AG04450 (cell line): ENCODE measurements at regions not wholly inside any gene's neighbourhood (a gene's known extent, or its start where the extent isn't known, plus 50 kb on each side); places are given as distances from the start of the nearest gene placed in this dataset.

ENCODE experiments used
- CTCF ChIA-PET: fragments of 300-600, 350-600 bp; formaldehyde crosslinking; extraction: SDS; loops from one replicate; lab custom pipeline; 2022; ENCODE audit warnings: antibody characterized with exemption, inconsistent platforms; lab: Charles Lee
- POLR2A ChIA-PET: fragments of 350-600 bp; formaldehyde crosslinking; extraction: SDS; loops from one replicate; lab custom pipeline; 2021; ENCODE audit warnings: antibody characterized with exemption, inconsistent platforms; lab: Yijun Ruan, JAX
- DNase-seq: peaks from one replicate; pipeline ENCODE4 v3.0.0-alpha.2; 2011; ENCODE audit warnings: low read depth, low spot score
- H3K27ac ChIP-seq: one replicate; pipeline ENCODE4 v1.5.1; 2012; ENCODE audit warnings: low read depth, low read length, control low read depth
- H3K27me3 ChIP-seq: one replicate; pipeline ENCODE4 v1.6.0; 2012; ENCODE audit warnings: low read length; ENCODE audit not compliant: control insufficient read depth, insufficient read depth
- H3K4me3 ChIP-seq: 2 replicates; pipeline ENCODE4 v1.5.1; 2011; ENCODE audit warnings: mild to moderate bottlenecking, low read depth, low read length, control low read depth
- H3K9me3 ChIP-seq: 2 replicates; pipeline ENCODE4 v1.5.1; 2012; ENCODE audit warnings: low read length; ENCODE audit not compliant: control insufficient read depth, insufficient read depth
- TF ChIP-seq, protein P1 (sequence below): IDR thresholded peaks from 2 replicates; pipeline ENCODE4 v1.5.1; 2011; ENCODE audit warnings: low read depth, low read length, control low read depth, inconsistent platforms

- no peak for DNase-seq
- TF ChIP-seq, protein P1, sequence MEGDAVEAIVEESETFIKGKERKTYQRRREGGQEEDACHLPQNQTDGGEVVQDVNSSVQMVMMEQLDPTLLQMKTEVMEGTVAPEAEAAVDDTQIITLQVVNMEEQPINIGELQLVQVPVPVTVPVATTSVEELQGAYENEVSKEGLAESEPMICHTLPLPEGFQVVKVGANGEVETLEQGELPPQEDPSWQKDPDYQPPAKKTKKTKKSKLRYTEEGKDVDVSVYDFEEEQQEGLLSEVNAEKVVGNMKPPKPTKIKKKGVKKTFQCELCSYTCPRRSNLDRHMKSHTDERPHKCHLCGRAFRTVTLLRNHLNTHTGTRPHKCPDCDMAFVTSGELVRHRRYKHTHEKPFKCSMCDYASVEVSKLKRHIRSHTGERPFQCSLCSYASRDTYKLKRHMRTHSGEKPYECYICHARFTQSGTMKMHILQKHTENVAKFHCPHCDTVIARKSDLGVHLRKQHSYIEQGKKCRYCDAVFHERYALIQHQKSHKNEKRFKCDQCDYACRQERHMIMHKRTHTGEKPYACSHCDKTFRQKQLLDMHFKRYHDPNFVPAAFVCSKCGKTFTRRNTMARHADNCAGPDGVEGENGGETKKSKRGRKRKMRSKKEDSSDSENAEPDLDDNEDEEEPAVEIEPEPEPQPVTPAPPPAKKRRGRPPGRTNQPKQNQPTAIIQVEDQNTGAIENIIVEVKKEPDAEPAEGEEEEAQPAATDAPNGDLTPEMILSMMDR, result no peak
- ChIA-PET CTCF (no interaction called here), POLR2A (no interaction called here)
- Histone ChIP-seq H3K4me3 (no peak overlapping the region), H3K27me3 (no peaks in the 10 kb centered on the region), H3K27ac (no peak overlapping the region), H3K9me3 (peaks cover 14% of the 10 kb centered on the region)
Measured at GRCh38 chr2:208570851-208571763, 164.5 kb downstream of the PTH2R start.

GRCh38 chr2:208571764-208572131, 165.2 kb downstream of the PTH2R start:
- Histone ChIP-seq H3K27ac (no peak overlapping the region), H3K9me3 (peaks cover 14% of the 10 kb centered on the region), H3K27me3 (no peaks in the 10 kb centered on the region), H3K4me3 (no peak overlapping the region)
- ChIA-PET CTCF (no interaction called here), POLR2A (no interaction called here)
- TF ChIP-seq, protein P1, result no peak
- DNase-seq, result no peak

DNA sequence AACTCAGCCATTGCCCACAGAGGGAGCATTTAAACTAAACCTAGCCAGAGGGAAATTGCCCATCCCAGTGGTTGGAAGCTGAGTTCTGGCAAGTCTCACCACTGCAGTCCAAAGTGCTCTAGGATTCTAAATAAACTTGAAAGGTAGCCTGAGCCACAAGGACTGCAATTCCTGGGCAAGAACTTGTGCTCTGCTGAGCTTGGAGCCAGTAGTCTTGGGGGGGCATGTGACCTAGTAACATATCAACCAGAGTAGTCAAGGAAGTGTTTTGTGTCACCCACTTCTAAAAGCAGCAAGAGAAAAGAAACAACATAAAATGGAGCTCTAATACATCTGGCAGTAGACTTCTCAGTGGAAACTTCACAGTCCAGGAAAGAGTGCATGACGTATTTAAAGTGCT, 167.0 kb downstream of the PTH2R start:
- POLR2A ChIA-PET, result no interaction called here
- H3K27ac ChIP-seq, result no peak overlapping the region
- TF ChIP-seq, protein P1, result no peak

GRCh38 chr2:208579678-208580077, 173.1 kb downstream of the PTH2R start:
- H3K27ac ChIP-seq, result no peak overlapping the region
- H3K9me3 ChIP-seq, result peaks cover 10% of the 10 kb centered on the region; the same call in 1 of the 2 replicates
- TF ChIP-seq, protein P1, result no peak
- no peaks in the 10 kb centered on the region for H3K27me3 ChIP-seq
- no peak overlapping the region for H3K4me3 ChIP-seq
- no peak for DNase-seq
- ChIA-PET CTCF (no interaction called here), POLR2A (interaction anchor here (0.6 kb wide), 1 partner anchor 1051 kb away, joined by 4 read pairs; no protein-coding TSS in a partner anchor)

More for the DNA sequence above, 167.0 kb downstream of the PTH2R start:
- CTCF ChIA-PET, result no interaction called here
- Histone ChIP-seq H3K4me3 (no peak overlapping the region), H3K9me3 (peaks cover 19% of the 10 kb centered on the region), H3K27me3 (no peaks in the 10 kb centered on the region)
- no peak for DNase-seq

DNA sequence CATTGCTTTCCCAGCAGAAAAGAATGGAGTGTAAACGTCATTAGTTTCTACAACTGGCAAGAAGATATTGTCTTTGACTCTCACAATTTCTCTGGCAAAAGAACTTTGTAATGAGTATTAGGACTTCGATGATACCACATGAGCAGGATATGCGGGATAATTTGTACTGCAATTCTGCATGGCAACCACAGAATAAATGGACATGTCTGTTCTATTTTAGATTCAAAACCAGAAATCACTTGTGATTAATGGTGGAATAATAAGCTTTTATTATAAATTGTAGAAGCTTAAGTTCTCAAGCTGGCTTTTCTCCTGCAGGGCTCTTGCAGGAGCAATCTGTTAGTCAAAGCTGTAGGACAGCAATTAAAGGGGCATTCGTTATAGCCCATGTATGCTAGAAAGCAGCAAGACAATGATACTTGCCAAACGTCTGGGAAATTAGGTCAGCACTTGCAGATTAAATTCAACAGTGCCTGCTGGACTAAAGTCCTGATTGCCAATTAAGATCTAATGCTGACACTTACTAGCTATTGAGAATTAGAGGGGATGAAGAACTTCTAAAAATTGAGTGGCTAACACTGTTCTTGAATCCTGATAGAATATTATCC, 177.9 kb downstream of the PTH2R start:
- DNase-seq, result no peak
- no peak overlapping the region for H3K27ac ChIP-seq
- no peaks in the 10 kb centered on the region for H3K27me3 ChIP-seq
- ChIA-PET CTCF (no interaction called here), POLR2A (no interaction called here)
- H3K9me3 ChIP-seq, result peaks cover 6% of the 10 kb centered on the region; the same call in 1 of the 2 replicates
- TF ChIP-seq, protein P1, result no peak
- H3K4me3 ChIP-seq, result no peak overlapping the region
